Pancreas (tissue), 10 donors: ENCODE measurements at regions not wholly inside any gene's neighbourhood (a gene's known extent, or its start where the extent isn't known, plus 50 kb on each side); places are given as distances from the start of the nearest gene placed in this dataset.
"Not testable (repeated sequence)": the region's sequence is repeated elsewhere in the genome, so short reads cannot be mapped to it uniquely, and the experiment has no call there.

Source experiments
- ATAC-seq, 4 donors: fragments of 200-7000 bp; cut with Tn5 transposase; one replicate each; pipeline versions ENCODE4 v1.8.0 to v1.9.1; 2020; ENCODE audit warnings: mild to moderate bottlenecking in 4 of 4, moderate library complexity in 4 of 4
- DNase-seq, 6 donors: peaks; one replicate each; pipeline ENCODE4 v3.0.0-alpha.2; 2020
- FAIRE-seq: peaks from 2 replicates; lab custom pipeline; 2012; peaks lifted over from hg19 to GRCh38; lab: Jason Lieb, UNC
- H3K27ac ChIP-seq, 4 donors: fragments of 200-600 bp; sonication (generic); 1 replicate in 3 of 4; 2 replicates in 1 of 4; pipeline versions ENCODE4 v1.5.0 to v1.8.0; 2020
- H3K27me3 ChIP-seq, 4 donors: fragments of 200-600 bp; one replicate each; pipeline ENCODE4 v1.8.0; 2021
- H3K36me3 ChIP-seq, 3 donors: fragments of 200-600 bp; sonication (generic) in 1 of 3; one replicate each; pipeline versions ENCODE4 v1.5.0 to v1.8.0; 2020 to 2021
- H3K4me1 ChIP-seq, 3 donors: fragments of 200-600 bp; one replicate each; pipeline ENCODE4 v1.8.0; 2021
- H3K4me3 ChIP-seq, 4 donors: fragments of 200-600 bp; sonication (generic) in 2 of 4; one replicate each; pipeline versions ENCODE4 v1.5.0 to v1.8.0; 2020 to 2021
- H3K9me3 ChIP-seq, 4 donors: fragments of 200-600 bp; one replicate each; pipeline ENCODE4 v1.8.0; 2021
- WGBS, 2 donors: extraction: QIAGEN DNeasy Blood & Tissue Kit; methylation state at CpG; one replicate each; pipeline ENCODE4 v1.1.7; 2013; 5-methylcytosine and 5-hydroxymethylcytosine counted together
- intact Hi-C, 3 donors: fragments of 100-400 bp; cut with DNase I; formaldehyde crosslinking; loops; one replicate each; pipeline versions ENCODE4 v1.11.1 to v1.14.2; 2022
- TF ChIP-seq, protein P1 (sequence below), 4 donors: fragments of 200-600 bp; sonication (generic) in 3 of 4; IDR thresholded peaks; one replicate each; pipeline versions ENCODE4 v1.5.0 to v1.8.0; 2021; ENCODE audit warnings: antibody characterized with exemption in 4 of 4
- donor health status: healthy with polysubstance abuse.
- donor health status: DM: no; HTN: no; CAD: no; lungs with moderate emphysema.
- donor health status: DM: no; HTN: no; CAD: no.
- donor health status: control.
- donor health status: control.
- donor health status: Bipolar disorder and iron deficiency.
- donor health status: DM: yes; HTN: yes; CAD: no.
- donor health status: DM: no; HTN: no; CAD: no.
- donor health status: DM: no; HTN: no; CAD: no.
- donor health status: DM: yes; HTN: yes; CAD: no.

DNA sequence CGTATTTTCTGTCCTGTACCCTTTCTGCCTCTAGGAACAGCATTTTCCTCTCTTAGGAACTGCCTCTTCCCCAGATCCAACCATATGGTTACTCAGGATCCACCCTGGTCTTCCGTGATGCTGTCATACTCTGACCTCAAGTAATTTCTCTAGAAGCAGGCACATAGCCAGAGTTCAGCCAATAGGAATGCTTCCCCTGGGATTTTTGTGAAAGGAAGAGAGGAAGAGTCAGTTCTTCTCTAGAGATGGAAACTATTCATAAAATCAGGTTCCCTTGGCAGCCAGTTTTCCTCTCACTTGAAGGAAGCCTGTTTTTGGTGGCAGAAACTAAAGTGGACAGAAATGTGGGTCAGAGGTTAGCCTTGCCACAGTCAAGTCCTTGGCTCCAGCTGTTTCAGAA, 400.1 kb upstream of the PCSK5 start:
- Histone ChIP-seq H3K36me3 (no peaks in the 10 kb centered on the region), H3K4me1 (no peaks in the 10 kb centered on the region), H3K27me3 (no peaks in the 10 kb centered on the region), H3K4me3 (no peak overlapping the region), H3K27ac (no peak overlapping the region), H3K9me3 (no peaks in the 10 kb centered on the region)
- DNase-seq (no peak), ATAC-seq (no peak), FAIRE-seq (no peak)
- WGBS, 2 donors, result 45 to 56% methylated on average over 2 of the region's 2 CpGs
- intact Hi-C loops, result no loop called here
- TF ChIP-seq, protein P1, sequence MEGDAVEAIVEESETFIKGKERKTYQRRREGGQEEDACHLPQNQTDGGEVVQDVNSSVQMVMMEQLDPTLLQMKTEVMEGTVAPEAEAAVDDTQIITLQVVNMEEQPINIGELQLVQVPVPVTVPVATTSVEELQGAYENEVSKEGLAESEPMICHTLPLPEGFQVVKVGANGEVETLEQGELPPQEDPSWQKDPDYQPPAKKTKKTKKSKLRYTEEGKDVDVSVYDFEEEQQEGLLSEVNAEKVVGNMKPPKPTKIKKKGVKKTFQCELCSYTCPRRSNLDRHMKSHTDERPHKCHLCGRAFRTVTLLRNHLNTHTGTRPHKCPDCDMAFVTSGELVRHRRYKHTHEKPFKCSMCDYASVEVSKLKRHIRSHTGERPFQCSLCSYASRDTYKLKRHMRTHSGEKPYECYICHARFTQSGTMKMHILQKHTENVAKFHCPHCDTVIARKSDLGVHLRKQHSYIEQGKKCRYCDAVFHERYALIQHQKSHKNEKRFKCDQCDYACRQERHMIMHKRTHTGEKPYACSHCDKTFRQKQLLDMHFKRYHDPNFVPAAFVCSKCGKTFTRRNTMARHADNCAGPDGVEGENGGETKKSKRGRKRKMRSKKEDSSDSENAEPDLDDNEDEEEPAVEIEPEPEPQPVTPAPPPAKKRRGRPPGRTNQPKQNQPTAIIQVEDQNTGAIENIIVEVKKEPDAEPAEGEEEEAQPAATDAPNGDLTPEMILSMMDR (IDR thresholded peaks at IDR 0.05), result no peak

DNA sequence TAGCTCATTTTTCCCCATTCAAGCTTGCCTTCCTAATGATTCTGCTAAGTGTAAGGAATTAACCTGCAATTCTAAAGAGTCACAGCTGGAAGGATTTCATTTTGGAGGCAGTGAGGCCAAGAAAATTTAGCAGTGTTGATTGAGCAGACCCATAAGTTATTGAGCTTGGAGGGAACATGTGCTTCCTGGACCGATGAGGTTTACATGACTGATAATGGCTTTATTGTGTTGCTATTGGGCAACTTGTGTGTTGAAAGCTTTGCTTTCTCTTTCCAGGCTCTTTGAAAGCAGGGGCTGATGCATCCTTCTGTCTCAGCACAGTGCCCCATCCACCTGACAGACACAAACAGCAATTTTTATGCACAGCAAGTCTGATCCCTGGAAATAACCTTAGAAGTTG, 398.9 kb upstream of the PCSK5 start:
- no peak overlapping the region for H3K27ac ChIP-seq
- ATAC-seq (no peak), FAIRE-seq (no peak), DNase-seq (no peak)
- no peaks in the 10 kb centered on the region for H3K9me3 ChIP-seq
- no peak overlapping the region for H3K4me3 ChIP-seq
- 36 to 41% methylated on average over 1 of the region's 1 CpG for WGBS, 2 donors
- intact Hi-C loops, result no loop called here
- H3K36me3 ChIP-seq, result no peaks in the 10 kb centered on the region
- TF ChIP-seq, protein P1 (IDR thresholded peaks at IDR 0.05), result no peak
- H3K27me3 ChIP-seq, result no peaks in the 10 kb centered on the region
- no peaks in the 10 kb centered on the region for H3K4me1 ChIP-seq

DNA sequence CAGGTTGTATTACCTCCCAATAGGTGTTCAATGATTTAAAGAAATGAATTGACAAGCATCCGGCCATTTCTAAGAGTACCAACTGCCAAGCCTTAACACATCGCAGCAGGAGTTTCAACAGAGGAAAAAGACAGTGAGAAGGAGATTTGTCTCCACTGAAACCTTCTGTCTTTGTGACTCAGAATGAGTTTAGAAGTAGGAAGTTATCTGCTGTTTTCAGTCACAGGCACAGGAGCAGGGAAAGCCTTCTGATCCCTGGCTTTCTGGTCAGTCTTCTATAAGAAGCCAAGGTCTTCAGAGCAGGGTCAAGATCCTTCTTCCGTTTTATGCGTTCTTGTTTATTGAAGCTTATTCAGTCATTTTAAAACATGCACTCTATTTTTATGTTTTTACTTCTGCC, 390.7 kb upstream of the PCSK5 start:
- 65 to 87% methylated on average over 4 of the region's 4 CpGs for WGBS, 2 donors

DNA sequence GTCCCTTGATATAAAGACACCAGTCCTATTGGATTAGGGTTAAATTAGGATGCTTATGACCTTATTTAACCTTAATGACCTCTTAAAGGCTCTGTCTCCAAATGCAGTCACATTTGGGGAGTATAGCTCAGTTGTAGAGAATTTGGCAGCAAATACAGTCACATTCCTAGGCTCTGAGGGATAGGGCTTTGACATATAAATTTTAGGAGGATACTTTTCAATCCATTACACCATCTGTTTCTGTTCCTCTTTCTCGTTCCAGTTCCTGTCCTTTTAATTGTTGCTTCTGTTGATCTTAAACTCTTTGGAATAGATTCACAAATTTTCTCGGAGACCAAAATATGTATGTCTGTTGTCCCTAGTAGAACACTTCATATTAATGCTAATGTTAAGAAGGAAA, 390.0 kb upstream of the PCSK5 start:
- intact Hi-C loops, result no loop called here
- H3K4me3 ChIP-seq, result no peak overlapping the region
- ATAC-seq (peak in 2 of 4 donors; percentile 31 to 35), FAIRE-seq (no peak), DNase-seq (no peak)
- no peaks in the 10 kb centered on the region for H3K9me3 ChIP-seq
- no peaks in the 10 kb centered on the region for H3K4me1 ChIP-seq
- WGBS, 2 donors, result 16 to 37% methylated on average over 2 of the region's 2 CpGs
- H3K27me3 ChIP-seq, result no peaks in the 10 kb centered on the region
- TF ChIP-seq, protein P1 (IDR thresholded peaks at IDR 0.05), result no peak
- no peaks in the 10 kb centered on the region for H3K36me3 ChIP-seq
- H3K27ac ChIP-seq, result no peak overlapping the region

More for the DNA sequence above, 390.7 kb upstream of the PCSK5 start:
- H3K36me3 ChIP-seq, result no peaks in the 10 kb centered on the region
- H3K4me1 ChIP-seq, result no peaks in the 10 kb centered on the region
- H3K27ac ChIP-seq, result no peak overlapping the region
- H3K27me3 ChIP-seq, result no peaks in the 10 kb centered on the region
- FAIRE-seq, result no peak
- no peak for DNase-seq
- H3K9me3 ChIP-seq, result no peaks in the 10 kb centered on the region
- TF ChIP-seq, protein P1 (IDR thresholded peaks at IDR 0.05), result no peak
- peak in 2 of 4 donors; percentile 45 to 54 for ATAC-seq
- intact Hi-C loops, result no loop called here
- no peak overlapping the region for H3K4me3 ChIP-seq

DNA sequence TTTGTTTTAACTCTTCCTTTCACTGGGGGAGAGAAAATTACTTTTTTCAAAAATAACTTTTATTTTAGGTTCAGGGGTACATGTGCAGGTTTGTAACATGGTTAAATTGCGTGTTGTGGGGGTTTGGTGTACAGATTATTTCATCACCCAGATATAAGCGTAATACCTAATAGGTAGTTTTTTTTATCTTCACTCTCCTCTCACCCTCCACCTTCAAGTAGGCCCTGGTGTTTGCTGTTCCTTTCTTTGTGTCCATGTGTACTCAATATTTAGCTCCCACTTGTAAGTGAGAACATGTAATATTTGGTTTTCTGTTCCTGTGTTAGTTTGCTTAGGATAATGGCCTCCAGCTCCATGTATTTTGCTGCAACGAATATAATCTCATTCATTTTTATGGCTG, 389.5 kb upstream of the PCSK5 start:
- H3K4me3 ChIP-seq, ATAC-seq, H3K9me3 ChIP-seq, intact Hi-C loops, H3K27me3 ChIP-seq, H3K36me3 ChIP-seq, H3K4me1 ChIP-seq, H3K27ac ChIP-seq, FAIRE-seq, DNase-seq: not testable (repeated sequence)
- 44 to 64% methylated on average over 3 of the region's 3 CpGs for WGBS, 2 donors

DNA sequence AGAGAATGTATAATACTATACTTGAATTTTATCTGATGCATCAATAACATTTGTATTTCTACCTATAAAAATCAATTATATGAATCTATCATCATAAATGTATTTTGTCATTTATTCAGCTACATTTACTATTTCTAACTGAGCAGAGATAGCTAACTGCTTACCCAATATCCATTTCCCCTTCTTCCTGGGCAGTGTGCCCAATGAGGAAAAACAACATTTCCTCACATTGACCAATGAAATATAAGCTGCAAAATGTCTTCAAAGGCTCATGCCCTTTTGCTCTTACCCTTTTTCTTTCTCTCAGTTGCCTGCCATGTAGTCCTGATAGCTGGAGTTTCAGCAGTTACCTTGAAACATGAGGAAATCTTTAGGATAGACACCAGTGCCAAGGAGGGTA, 385.8 kb upstream of the PCSK5 start:
- DNase-seq (no peak), FAIRE-seq (no peak), ATAC-seq (no peak)
- no peak overlapping the region for H3K27ac ChIP-seq
- intact Hi-C loops, result no loop called here
- H3K4me1 ChIP-seq, result no peaks in the 10 kb centered on the region
- TF ChIP-seq, protein P1 (IDR thresholded peaks at IDR 0.05), result no peak
- H3K4me3 ChIP-seq, result no peak overlapping the region
- no peaks in the 10 kb centered on the region for H3K27me3 ChIP-seq
- no peaks in the 10 kb centered on the region for H3K9me3 ChIP-seq
- H3K36me3 ChIP-seq, result no peaks in the 10 kb centered on the region
